Keratinocyte (primary cell): ENCODE measurements at regions not wholly inside any gene's neighbourhood (a gene's known extent, or its start where the extent isn't known, plus 50 kb on each side); places are given as distances from the start of the nearest gene placed in this dataset.

Source experiments
- DNase-seq: peaks from one replicate; pipeline ENCODE4 v3.0.0-alpha.2; 2011; ENCODE audit warnings: low read depth, missing footprints, low spot score
- FAIRE-seq: peaks from 2 replicates; lab custom pipeline; 2011; peaks lifted over from hg19 to GRCh38; lab: Jason Lieb, UNC
- H2AFZ ChIP-seq: 2 replicates; pipeline ENCODE4 v1.6.0; 2012; ENCODE audit warnings: low read length, control low read depth, inconsistent platforms; ENCODE audit not compliant: control insufficient read depth
- H3K27ac ChIP-seq: 2 replicates; pipeline ENCODE4 v1.5.1; 2011; ENCODE audit warnings: low read length; ENCODE audit not compliant: control insufficient read depth, insufficient read depth
- H3K27me3 ChIP-seq: 3 replicates; pipeline ENCODE4 v1.6.0; 2011; ENCODE audit warnings: low read length; ENCODE audit not compliant: control insufficient read depth, insufficient read depth; ENCODE audit errors: extremely low read depth
- H3K36me3 ChIP-seq, 2 experiments: 2 replicates in 1 of 2; 3 replicates in 1 of 2; pipeline ENCODE4 v1.5.1; 2011; ENCODE audit warnings: low read length in 2 of 2, mild to moderate bottlenecking in 1 of 2; ENCODE audit not compliant: control insufficient read depth in 2 of 2, insufficient read depth in 2 of 2; ENCODE audit errors: extremely low read depth in 1 of 2
- H3K4me1 ChIP-seq: 3 replicates; pipeline ENCODE4 v1.5.1; 2011; ENCODE audit warnings: low read length; ENCODE audit not compliant: control insufficient read depth, insufficient read depth; ENCODE audit errors: extremely low read depth
- H3K4me2 ChIP-seq: 3 replicates; pipeline ENCODE4 v1.6.0; 2011; ENCODE audit warnings: low read depth, low read length; ENCODE audit not compliant: control insufficient read depth, insufficient read depth; ENCODE audit errors: extremely low read depth
- H3K4me3 ChIP-seq, 3 experiments: fragments of 200-600 bp in 1 of 3; sonication (generic) in 1 of 3; 2 replicates in 2 of 3; 3 replicates in 1 of 3; pipeline ENCODE4 v1.5.1; 2011 to 2016; ENCODE audit warnings: low read length in 3 of 3, mild to moderate bottlenecking in 3 of 3, control low read depth in 2 of 3, inconsistent platforms in 1 of 3, low read depth in 1 of 3, mixed read lengths in 1 of 3, mixed run types in 1 of 3, moderate library complexity in 1 of 3; ENCODE audit not compliant: control insufficient read depth in 2 of 3, insufficient read depth in 2 of 3; ENCODE audit errors: extremely low read depth in 1 of 3
- H3K79me2 ChIP-seq: 2 replicates; pipeline ENCODE4 v1.6.0; 2012; ENCODE audit warnings: low read length; ENCODE audit not compliant: control insufficient read depth, insufficient read depth
- H3K9ac ChIP-seq: 3 replicates; pipeline ENCODE4 v1.6.0; 2011; ENCODE audit warnings: low read length; ENCODE audit not compliant: control insufficient read depth, insufficient read depth; ENCODE audit errors: extremely low read depth
- H3K9me1 ChIP-seq: 3 replicates; pipeline ENCODE4 v1.6.0; 2011; ENCODE audit warnings: low read length; ENCODE audit not compliant: control insufficient read depth, insufficient read depth; ENCODE audit errors: extremely low read depth
- H3K9me3 ChIP-seq: 2 replicates; pipeline ENCODE4 v1.5.1; 2012; ENCODE audit warnings: low read depth, low read length; ENCODE audit not compliant: control insufficient read depth
- H4K20me1 ChIP-seq: 3 replicates; pipeline ENCODE4 v1.6.0; 2011; ENCODE audit warnings: low read length; ENCODE audit not compliant: control insufficient read depth, insufficient read depth; ENCODE audit errors: extremely low read depth
- CTCF ChIP-seq, 3 experiments: IDR thresholded peaks in 1 of 3; conservative IDR thresholded peaks in 1 of 3; optimal IDR thresholded peaks in 1 of 3; 2 replicates in 2 of 3; 3 replicates in 1 of 3; pipeline versions ENCODE3 to v1.5.1; 2011; ENCODE audit warnings: low read length in 3 of 3, mild to moderate bottlenecking in 3 of 3, moderate library complexity in 2 of 3, control low read depth in 1 of 3, inconsistent platforms in 1 of 3; ENCODE audit not compliant: insufficient read depth in 2 of 3; ENCODE audit errors: extremely low read depth in 1 of 3
- EZH2 ChIP-seq: IDR thresholded peaks from one replicate; pipeline ENCODE4 v1.6.1; 2012; ENCODE audit warnings: inconsistent platforms, mild to moderate bottlenecking, low read length, moderate library complexity
- dilution Hi-C: fragments of 300-500 bp; cut with MboI; formaldehyde crosslinking; loops from one replicate; pipeline ENCODE4 v1.7.0; 2020; ENCODE audit warnings: low sequenced_read_pairs; ENCODE audit not compliant: extremely low pct_ligation_motif_present

GRCh38 chr13:104043184-104043583 lies 977.0 kb upstream of the SLC10A2 start:
- no peak for DNase-seq
- no peak overlapping the region for H3K4me2 ChIP-seq
- dilution Hi-C loops, result no loop called here
- no peaks in the 10 kb centered on the region for H3K36me3 ChIP-seq
- no peak overlapping the region for H3K27ac ChIP-seq
- no peaks in the 10 kb centered on the region for H3K79me2 ChIP-seq
- no peaks in the 10 kb centered on the region for H3K27me3 ChIP-seq
- no peaks in the 10 kb centered on the region for H3K9me3 ChIP-seq
- no peak overlapping the region for H3K9ac ChIP-seq
- no peak for FAIRE-seq
- H4K20me1 ChIP-seq, result no peaks in the 10 kb centered on the region
- no peak for TF ChIP-seq CTCF (optimal IDR thresholded peaks at IDR 0.05 in 1 of 3, IDR thresholded peaks at IDR 0.05 in 1 of 3, conservative IDR thresholded peaks at IDR 0.05 in 1 of 3; ENCODE audit: extremely low read depth in 1 of 3, insufficient read depth in 2 of 3, low read length in 3 of 3)
- no peak for TF ChIP-seq EZH2
- H2AFZ ChIP-seq, result no peak overlapping the region
- no peaks in the 10 kb centered on the region for H3K9me1 ChIP-seq
- no peak overlapping the region for H3K4me3 ChIP-seq
- H3K4me1 ChIP-seq, result no peaks in the 10 kb centered on the region

GRCh38 chr13:104034891-104035290 lies 968.7 kb upstream of the SLC10A2 start:
- no peaks in the 10 kb centered on the region for H4K20me1 ChIP-seq
- no peaks in the 10 kb centered on the region for H3K4me1 ChIP-seq
- no peaks in the 10 kb centered on the region for H3K9me1 ChIP-seq
- no peaks in the 10 kb centered on the region for H3K36me3 ChIP-seq
- H3K27ac ChIP-seq, result no peak overlapping the region
- dilution Hi-C loops, result no loop called here
- TF ChIP-seq CTCF (optimal IDR thresholded peaks at IDR 0.05 in 1 of 3, IDR thresholded peaks at IDR 0.05 in 1 of 3, conservative IDR thresholded peaks at IDR 0.05 in 1 of 3; ENCODE audit: extremely low read depth in 1 of 3, insufficient read depth in 2 of 3, low read length in 3 of 3) (no peak), EZH2 (no peak)
- no peak overlapping the region for H3K9ac ChIP-seq
- no peaks in the 10 kb centered on the region for H3K27me3 ChIP-seq
- DNase-seq (no peak), FAIRE-seq (no peak)
- H3K4me2 ChIP-seq, result no peak overlapping the region
- H3K79me2 ChIP-seq, result no peaks in the 10 kb centered on the region
- H3K9me3 ChIP-seq, result no peaks in the 10 kb centered on the region
- H2AFZ ChIP-seq, result no peak overlapping the region
- no peak overlapping the region for H3K4me3 ChIP-seq
